ENCODE measurements at regions not wholly inside any gene's neighbourhood (a gene's known extent, or its start where the extent isn't known, plus 50 kb on each side); places are given as distances from the start of the nearest gene placed in this dataset.

- CTCF ChIA-PET (ENCODE audit: low intra/inter-chr PET ratio): no interaction called here
- no peaks in the 10 kb centered on the region for H3K36me3 ChIP-seq (ENCODE audit: control insufficient read depth, insufficient read depth, low read length)
- in situ Hi-C loops (cut with MboI): loop anchor here (25.0 kb wide), 1 partner anchor 304 kb away; no protein-coding TSS in a partner anchor
- WGBS (ENCODE audit: insufficient coverage, low coverage, missing lambda C conversion rate): 24% methylated on average over 4 of the region's 4 CpGs
- TF ChIP-seq SP1 (CRISPR knock-in tag; IDR thresholded peaks at IDR 0.05) (no peak), ZNF57 (CRISPR knock-in tag; IDR thresholded peaks at IDR 0.05) (no peak), ERF (CRISPR knock-in tag; IDR thresholded peaks at IDR 0.05) (no peak), PHB2 (IDR thresholded peaks at IDR 0.05; ENCODE audit: low read depth) (no peak), PRPF4 (IDR thresholded peaks at IDR 0.05; ENCODE audit: insufficient read depth, low read depth, low read length, poor library complexity, severe bottlenecking) (no peak), MTA2 (IDR thresholded peaks at IDR 0.05; ENCODE audit: low read depth) (no peak), ZNF592 (IDR thresholded peaks at IDR 0.05) (no peak), ZNF324 (CRISPR knock-in tag; IDR thresholded peaks at IDR 0.05) (no peak), STAT5B (CRISPR knock-in tag; IDR thresholded peaks at IDR 0.05) (no peak), RBBP5 (IDR thresholded peaks at IDR 0.05; ENCODE audit: borderline replicate concordance, insufficient read depth, low read length, poor library complexity, severe bottlenecking) (no peak), ZNF174 (CRISPR knock-in tag; IDR thresholded peaks at IDR 0.05) (no peak), NBN (IDR thresholded peaks at IDR 0.05; ENCODE audit: low read depth) (no peak), KDM1A (IDR thresholded peaks at IDR 0.05) (no peak), ZNF280B (CRISPR knock-in tag; IDR thresholded peaks at IDR 0.05) (no peak), ZNF785 (CRISPR knock-in tag; IDR thresholded peaks at IDR 0.05) (no peak), BCOR (IDR thresholded peaks at IDR 0.05) (no peak), JUND (IDR thresholded peaks at IDR 0.05; ENCODE audit: borderline replicate concordance, low read depth, low read length) (no peak), JUND (tag; IDR thresholded peaks at IDR 0.05; ENCODE audit: borderline replicate concordance, low read depth, low read length) (no peak), SRSF9 (IDR thresholded peaks at IDR 0.05; ENCODE audit: borderline replicate concordance, low read depth, low read length) (no peak)
- TF ChIP-seq, protein P1, sequence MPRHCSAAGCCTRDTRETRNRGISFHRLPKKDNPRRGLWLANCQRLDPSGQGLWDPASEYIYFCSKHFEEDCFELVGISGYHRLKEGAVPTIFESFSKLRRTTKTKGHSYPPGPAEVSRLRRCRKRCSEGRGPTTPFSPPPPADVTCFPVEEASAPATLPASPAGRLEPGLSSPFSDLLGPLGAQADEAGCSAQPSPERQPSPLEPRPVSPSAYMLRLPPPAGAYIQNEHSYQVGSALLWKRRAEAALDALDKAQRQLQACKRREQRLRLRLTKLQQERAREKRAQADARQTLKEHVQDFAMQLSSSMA (CRISPR knock-in tag; IDR thresholded peaks at IDR 0.05): no peak
- no peak overlapping the region for H2AFZ ChIP-seq (ENCODE audit: low read depth, low read length)
- H3K9me1 ChIP-seq (ENCODE audit: control insufficient read depth, insufficient read depth, low read length): no peaks in the 10 kb centered on the region
- POLR2A ChIA-PET: no interaction called here
- H3K4me1 ChIP-seq (replicated peaks in 1 of 2; ENCODE audit: control insufficient read depth in 2 of 2, insufficient read depth in 2 of 2, low read length in 2 of 2): peaks cover 0 to 4% of the 10 kb centered on the region in 2 experiments; a peak in 2 of 5 replicates
- no peaks in the 10 kb centered on the region for H3K79me2 ChIP-seq (ENCODE audit: control insufficient read depth, insufficient read depth, low read length)
- FAIRE-seq (no peak), DNase-seq (ENCODE audit: extremely low read depth in 1 of 4, low spot score in 3 of 4) (no peak), ATAC-seq (no peak)
- no peaks in the 10 kb centered on the region for H4K20me1 ChIP-seq (replicated peaks; ENCODE audit: control insufficient read depth, insufficient read depth, low read length)
- no peak overlapping the region for H3K4me2 ChIP-seq (ENCODE audit: insufficient read depth, low read length)
- H3K9me3 ChIP-seq (replicated peaks; ENCODE audit: control insufficient read depth, insufficient read depth, low read depth, low read length): no peaks in the 10 kb centered on the region
- intact Hi-C loops (cut with micrococcal nuclease): no loop called here
- H3K27me3 ChIP-seq (ENCODE audit: control insufficient read depth in 2 of 2, insufficient read depth in 2 of 2, low read length in 2 of 2): peaks cover 2 to 3% of the 10 kb centered on the region in 2 experiments; a peak in 2 of 5 replicates
- H3K4me3 ChIP-seq: no peak overlapping the region
- H3K27ac ChIP-seq (ENCODE audit: extremely low read depth, low read depth, low read length): no peak overlapping the region
- BruUV-seq (replicated peaks): no TSS peak
- no peak overlapping the region for H3K9ac ChIP-seq (ENCODE audit: insufficient read depth in 1 of 2, low read depth in 2 of 2, low read length in 2 of 2)
These were observed 145.8 kb upstream of the MGAT5 start for GRCh38 chr2:134108113-134108512.
